ENCODE measurements at regions not wholly inside any gene's neighbourhood (a gene's known extent, or its start where the extent isn't known, plus 50 kb on each side); places are given as distances from the start of the nearest gene placed in this dataset.

DNA sequence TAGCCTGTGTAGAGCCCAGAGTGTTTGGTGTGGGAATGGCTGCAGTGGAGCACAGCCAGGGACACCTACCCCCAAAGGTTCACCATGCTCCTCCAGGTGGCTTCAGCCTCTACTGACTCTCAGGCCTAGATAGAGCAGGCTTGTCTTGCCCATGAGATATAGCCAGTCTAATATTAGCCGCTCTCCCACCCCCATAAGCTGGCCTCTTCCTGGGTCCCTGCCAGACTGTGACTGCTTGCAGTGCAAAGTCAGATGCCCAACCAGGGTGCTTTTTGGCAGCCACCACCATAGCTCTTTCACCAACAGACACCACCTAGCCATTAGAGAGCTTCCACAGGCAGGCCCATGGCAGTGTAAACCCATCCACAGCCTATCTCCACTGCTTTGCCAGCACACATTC is 405.3 kb downstream of the MBD2 start:
- no peak for DNase-seq (ENCODE audit: extremely low read depth, insufficient read length)
- H3K4me3 ChIP-seq (replicated peaks; ENCODE audit: low read depth, low read length), result no peak overlapping the region
- H3K36me3 ChIP-seq (ENCODE audit: control insufficient read depth, insufficient read depth, low read length), result no peaks in the 10 kb centered on the region
- TF ChIP-seq, protein P1, sequence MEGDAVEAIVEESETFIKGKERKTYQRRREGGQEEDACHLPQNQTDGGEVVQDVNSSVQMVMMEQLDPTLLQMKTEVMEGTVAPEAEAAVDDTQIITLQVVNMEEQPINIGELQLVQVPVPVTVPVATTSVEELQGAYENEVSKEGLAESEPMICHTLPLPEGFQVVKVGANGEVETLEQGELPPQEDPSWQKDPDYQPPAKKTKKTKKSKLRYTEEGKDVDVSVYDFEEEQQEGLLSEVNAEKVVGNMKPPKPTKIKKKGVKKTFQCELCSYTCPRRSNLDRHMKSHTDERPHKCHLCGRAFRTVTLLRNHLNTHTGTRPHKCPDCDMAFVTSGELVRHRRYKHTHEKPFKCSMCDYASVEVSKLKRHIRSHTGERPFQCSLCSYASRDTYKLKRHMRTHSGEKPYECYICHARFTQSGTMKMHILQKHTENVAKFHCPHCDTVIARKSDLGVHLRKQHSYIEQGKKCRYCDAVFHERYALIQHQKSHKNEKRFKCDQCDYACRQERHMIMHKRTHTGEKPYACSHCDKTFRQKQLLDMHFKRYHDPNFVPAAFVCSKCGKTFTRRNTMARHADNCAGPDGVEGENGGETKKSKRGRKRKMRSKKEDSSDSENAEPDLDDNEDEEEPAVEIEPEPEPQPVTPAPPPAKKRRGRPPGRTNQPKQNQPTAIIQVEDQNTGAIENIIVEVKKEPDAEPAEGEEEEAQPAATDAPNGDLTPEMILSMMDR (IDR thresholded peaks at IDR 0.05; ENCODE audit: insufficient read depth, low read length, poor library complexity, severe bottlenecking), result no peak
- no peaks in the 10 kb centered on the region for H3K27me3 ChIP-seq (replicated peaks; ENCODE audit: control insufficient read depth, insufficient read depth, low read length)

DNA sequence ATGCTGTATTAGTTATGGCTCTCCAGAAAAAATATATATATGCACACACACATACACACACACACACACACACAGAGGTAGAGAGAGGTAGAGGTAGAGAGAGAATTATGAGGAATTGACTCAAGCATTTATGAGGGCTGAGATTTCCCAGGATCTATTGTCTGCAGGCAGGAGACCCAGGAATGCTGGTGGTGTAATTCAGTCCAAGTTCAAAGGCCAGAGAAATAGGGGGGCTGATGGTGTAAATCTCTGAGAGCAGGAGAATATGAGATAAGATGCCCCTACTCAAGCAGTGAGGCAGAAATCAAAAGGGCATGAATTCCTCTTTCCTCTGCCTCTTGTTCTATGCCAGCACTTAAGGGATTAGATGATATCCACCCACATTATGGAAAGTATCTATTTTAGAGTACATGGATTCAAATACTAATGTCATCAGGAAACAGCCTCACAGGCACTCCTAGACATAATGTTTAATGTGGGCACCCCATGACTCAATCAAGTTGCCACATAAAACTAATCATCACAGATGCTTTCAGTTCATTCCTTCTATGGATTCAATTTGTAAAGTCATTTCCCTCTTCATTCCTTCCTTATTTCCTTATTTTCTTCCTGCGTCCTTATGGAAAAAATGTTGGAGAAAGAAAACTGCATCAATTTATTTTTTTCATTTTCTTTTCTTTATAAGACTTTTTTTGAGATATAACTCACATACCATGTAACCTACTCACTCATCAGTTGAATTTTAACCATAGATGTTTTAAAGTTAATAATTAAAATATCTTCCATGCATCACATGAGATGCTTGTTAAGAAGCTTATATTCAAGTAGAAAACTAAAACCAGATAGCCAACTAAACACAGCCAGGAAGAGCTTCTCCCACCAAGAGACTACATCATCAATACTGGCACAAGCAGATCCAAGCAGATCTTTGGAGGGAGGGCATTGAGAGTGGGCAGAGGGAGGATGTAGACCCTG is 406.2 kb downstream of the MBD2 start:
- TF ChIP-seq, protein P1 (IDR thresholded peaks at IDR 0.05; ENCODE audit: insufficient read depth, low read length, poor library complexity, severe bottlenecking), result no peak
- no peak for DNase-seq (ENCODE audit: extremely low read depth, insufficient read length)
- H3K27me3 ChIP-seq (replicated peaks; ENCODE audit: control insufficient read depth, insufficient read depth, low read length), result no peaks in the 10 kb centered on the region
- no peaks in the 10 kb centered on the region for H3K36me3 ChIP-seq (ENCODE audit: control insufficient read depth, insufficient read depth, low read length)
- H3K4me3 ChIP-seq (replicated peaks; ENCODE audit: low read depth, low read length), result no peak overlapping the region

DNA sequence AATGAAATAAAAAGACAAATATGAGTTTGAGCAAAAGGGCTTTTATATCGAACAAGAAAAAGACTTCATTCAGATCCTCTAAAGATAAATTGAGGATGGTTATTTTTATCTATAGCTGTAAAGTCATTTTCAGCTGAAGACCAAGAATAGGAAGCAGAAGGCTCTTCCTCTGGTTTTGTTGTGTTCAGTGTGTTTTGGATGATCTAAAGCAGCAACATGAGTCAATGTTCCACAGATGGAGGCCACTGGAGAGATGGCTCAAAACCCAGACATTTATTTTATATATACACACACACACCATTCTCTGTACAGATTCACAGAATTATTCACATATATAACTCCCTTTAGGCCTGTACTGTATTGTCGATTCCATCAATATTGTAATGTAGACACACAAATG is 424.3 kb downstream of the MBD2 start:
- H3K4me3 ChIP-seq (replicated peaks; ENCODE audit: low read depth, low read length), result no peak overlapping the region
- DNase-seq (ENCODE audit: extremely low read depth, insufficient read length), result no peak
- TF ChIP-seq, protein P1 (IDR thresholded peaks at IDR 0.05; ENCODE audit: insufficient read depth, low read length, poor library complexity, severe bottlenecking), result no peak
- H3K36me3 ChIP-seq (ENCODE audit: control insufficient read depth, insufficient read depth, low read length), result no peaks in the 10 kb centered on the region
- no peaks in the 10 kb centered on the region for H3K27me3 ChIP-seq (replicated peaks; ENCODE audit: control insufficient read depth, insufficient read depth, low read length)

DNA sequence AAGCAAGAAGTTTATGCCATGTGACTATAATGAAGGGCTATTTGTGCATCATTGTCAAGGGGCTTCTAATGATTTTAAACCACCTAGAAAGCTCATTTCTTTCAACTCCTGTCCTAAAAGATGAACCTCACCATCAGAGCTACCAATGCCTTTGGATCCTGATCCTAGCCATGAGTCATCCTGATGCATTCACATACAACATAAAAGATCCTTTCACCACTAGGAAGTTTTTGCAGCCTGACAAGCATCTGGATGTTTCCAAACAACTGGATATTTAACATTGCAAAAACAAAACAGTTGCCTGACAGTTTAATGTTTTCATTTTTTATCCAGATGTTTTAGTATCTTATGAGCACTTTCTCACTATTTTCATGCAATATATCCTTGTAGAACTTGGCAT is 425.3 kb downstream of the MBD2 start:
- no peaks in the 10 kb centered on the region for H3K27me3 ChIP-seq (replicated peaks; ENCODE audit: control insufficient read depth, insufficient read depth, low read length)
- no peak for DNase-seq (ENCODE audit: extremely low read depth, insufficient read length)

DNA sequence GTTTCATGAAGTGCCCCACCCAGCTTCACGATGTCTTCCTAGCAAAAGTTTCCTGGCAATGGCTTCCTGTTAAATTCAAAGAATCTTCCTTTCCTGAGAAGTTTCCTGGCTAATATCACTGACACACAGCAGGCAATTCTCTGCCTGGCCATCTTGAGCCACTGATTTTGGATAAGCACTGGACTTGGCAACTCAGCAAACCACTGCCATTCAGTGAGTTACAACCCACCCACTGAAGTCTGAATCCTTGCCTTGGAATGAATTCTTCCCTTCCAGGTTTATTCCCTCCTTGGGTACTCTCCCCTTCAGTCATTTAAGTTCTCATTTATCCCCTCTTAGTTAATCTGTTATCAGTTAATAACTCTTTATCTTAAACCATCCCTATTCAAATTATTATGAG is 426.0 kb downstream of the MBD2 start:
- no peak overlapping the region for H3K4me3 ChIP-seq (replicated peaks; ENCODE audit: low read depth, low read length)
- no peaks in the 10 kb centered on the region for H3K27me3 ChIP-seq (replicated peaks; ENCODE audit: control insufficient read depth, insufficient read depth, low read length)
- DNase-seq (ENCODE audit: extremely low read depth, insufficient read length), result no peak
- TF ChIP-seq, protein P1 (IDR thresholded peaks at IDR 0.05; ENCODE audit: insufficient read depth, low read length, poor library complexity, severe bottlenecking), result no peak
- H3K36me3 ChIP-seq (ENCODE audit: control insufficient read depth, insufficient read depth, low read length), result no peaks in the 10 kb centered on the region

More for the DNA sequence above, 425.3 kb downstream of the MBD2 start:
- TF ChIP-seq, protein P1 (IDR thresholded peaks at IDR 0.05; ENCODE audit: insufficient read depth, low read length, poor library complexity, severe bottlenecking), result no peak
- H3K4me3 ChIP-seq (replicated peaks; ENCODE audit: low read depth, low read length), result no peak overlapping the region
- H3K36me3 ChIP-seq (ENCODE audit: control insufficient read depth, insufficient read depth, low read length), result no peaks in the 10 kb centered on the region
